ENCODE measurements at regions not wholly inside any gene's neighbourhood (a gene's known extent, or its start where the extent isn't known, plus 50 kb on each side); places are given as distances from the start of the nearest gene placed in this dataset.

DNA sequence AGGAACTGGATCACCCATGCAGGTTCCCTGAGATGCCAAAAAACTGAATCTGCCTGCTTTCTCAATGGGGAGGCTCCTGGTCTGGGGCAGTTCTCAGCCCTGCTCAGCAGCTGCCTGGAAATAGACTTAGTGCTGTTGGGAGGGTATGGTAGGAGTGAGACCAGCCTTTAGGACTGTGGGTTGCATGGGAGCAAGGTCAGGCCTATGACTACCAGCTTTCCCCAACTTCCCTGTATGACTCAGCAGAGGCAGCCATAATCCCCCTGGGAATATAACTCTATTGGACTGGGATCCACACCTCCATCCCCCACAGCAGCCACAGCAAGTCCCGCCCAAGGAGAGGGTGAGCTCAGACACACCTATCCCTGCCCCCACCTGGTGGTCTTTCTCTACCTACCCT, 87.0 kb downstream of the CFAP44 start:
- Histone ChIP-seq H3K9me3 (no peaks in the 10 kb centered on the region), H3K4me1 (no peaks in the 10 kb centered on the region), H3K27me3 (replicated peaks; ENCODE audit: control insufficient read depth, insufficient read depth, low read length) (no peaks in the 10 kb centered on the region), H3K36me3 (ENCODE audit: control insufficient read depth, insufficient read depth, low read length) (no peaks in the 10 kb centered on the region), H3K4me3 (ENCODE audit: low read depth, low read length) (no peak overlapping the region)
- CTCF ChIA-PET: no interaction called here
- intact Hi-C loops (cut with micrococcal nuclease; ENCODE audit: unreplicated experiment): no loop called here
- TF ChIP-seq, protein P1, sequence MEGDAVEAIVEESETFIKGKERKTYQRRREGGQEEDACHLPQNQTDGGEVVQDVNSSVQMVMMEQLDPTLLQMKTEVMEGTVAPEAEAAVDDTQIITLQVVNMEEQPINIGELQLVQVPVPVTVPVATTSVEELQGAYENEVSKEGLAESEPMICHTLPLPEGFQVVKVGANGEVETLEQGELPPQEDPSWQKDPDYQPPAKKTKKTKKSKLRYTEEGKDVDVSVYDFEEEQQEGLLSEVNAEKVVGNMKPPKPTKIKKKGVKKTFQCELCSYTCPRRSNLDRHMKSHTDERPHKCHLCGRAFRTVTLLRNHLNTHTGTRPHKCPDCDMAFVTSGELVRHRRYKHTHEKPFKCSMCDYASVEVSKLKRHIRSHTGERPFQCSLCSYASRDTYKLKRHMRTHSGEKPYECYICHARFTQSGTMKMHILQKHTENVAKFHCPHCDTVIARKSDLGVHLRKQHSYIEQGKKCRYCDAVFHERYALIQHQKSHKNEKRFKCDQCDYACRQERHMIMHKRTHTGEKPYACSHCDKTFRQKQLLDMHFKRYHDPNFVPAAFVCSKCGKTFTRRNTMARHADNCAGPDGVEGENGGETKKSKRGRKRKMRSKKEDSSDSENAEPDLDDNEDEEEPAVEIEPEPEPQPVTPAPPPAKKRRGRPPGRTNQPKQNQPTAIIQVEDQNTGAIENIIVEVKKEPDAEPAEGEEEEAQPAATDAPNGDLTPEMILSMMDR (IDR thresholded peaks at IDR 0.05; ENCODE audit: insufficient read depth in 1 of 2, low read depth in 1 of 2, low read length in 1 of 2, severe bottlenecking in 1 of 2, unreplicated experiment in 1 of 2): no peak
- Mint-ChIP-seq H3K4me3 (ENCODE audit: unreplicated experiment) (no peak overlapping the region), H3K27ac (ENCODE audit: unreplicated experiment) (no peak overlapping the region), H3K9me3 (ENCODE audit: unreplicated experiment) (peaks cover 11% of the 10 kb centered on the region), H3K36me3 (ENCODE audit: insufficient read depth, unreplicated experiment) (no peaks in the 10 kb centered on the region), H3K4me1 (ENCODE audit: low read depth, unreplicated experiment) (no peaks in the 10 kb centered on the region), H3K27me3 (ENCODE audit: insufficient read depth, unreplicated experiment) (no peaks in the 10 kb centered on the region)
- DNase-seq: no peak
- BruUV-seq (replicated peaks): no TSS peak
- POLR2A ChIA-PET: no interaction called here

- Histone ChIP-seq H3K9me3 (no peaks in the 10 kb centered on the region), H3K4me1 (no peaks in the 10 kb centered on the region), H3K4me3 (ENCODE audit: low read depth, low read length) (no peak overlapping the region), H3K27me3 (replicated peaks; ENCODE audit: control insufficient read depth, insufficient read depth, low read length) (no peaks in the 10 kb centered on the region), H3K36me3 (ENCODE audit: control insufficient read depth, insufficient read depth, low read length) (no peaks in the 10 kb centered on the region)
- no TSS peak for BruUV-seq (replicated peaks)
- no peak overlapping the region for H3K4me3 Mint-ChIP-seq (ENCODE audit: unreplicated experiment)
- intact Hi-C loops (cut with micrococcal nuclease; ENCODE audit: unreplicated experiment): no loop called here
- no peak for DNase-seq
- H3K36me3 Mint-ChIP-seq (ENCODE audit: insufficient read depth, unreplicated experiment): no peaks in the 10 kb centered on the region
- peaks cover 11% of the 10 kb centered on the region for H3K9me3 Mint-ChIP-seq (ENCODE audit: unreplicated experiment)
- ChIA-PET CTCF (no interaction called here), POLR2A (no interaction called here)
- H3K27ac Mint-ChIP-seq (ENCODE audit: unreplicated experiment): no peak overlapping the region
- no peaks in the 10 kb centered on the region for H3K27me3 Mint-ChIP-seq (ENCODE audit: insufficient read depth, unreplicated experiment)
- TF ChIP-seq, protein P1 (IDR thresholded peaks at IDR 0.05; ENCODE audit: insufficient read depth in 1 of 2, low read depth in 1 of 2, low read length in 1 of 2, severe bottlenecking in 1 of 2, unreplicated experiment in 1 of 2): no peak
- H3K4me1 Mint-ChIP-seq (ENCODE audit: low read depth, unreplicated experiment): no peaks in the 10 kb centered on the region
These were observed 87.6 kb downstream of the CFAP44 start for GRCh38 chr3:113353678-113354077.

DNA sequence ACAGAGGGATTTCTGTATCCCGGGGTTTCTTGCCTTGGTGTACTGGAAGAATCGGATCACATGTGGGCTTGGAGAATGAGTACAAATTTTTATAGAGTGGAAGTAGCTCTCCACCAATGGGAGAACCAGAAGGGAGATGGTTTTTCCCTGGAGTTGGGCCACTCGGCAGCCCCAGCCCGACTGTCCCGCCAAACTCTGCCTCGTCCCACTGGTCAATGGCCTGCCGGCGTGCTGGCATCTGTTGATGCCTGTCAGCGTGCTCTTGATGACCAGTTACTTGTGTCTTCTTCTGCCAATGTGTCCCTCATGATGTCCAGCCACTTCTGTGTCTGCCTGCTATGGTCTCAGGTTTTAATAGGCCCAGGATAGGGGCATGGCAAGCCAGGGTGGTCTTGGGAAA, 100.5 kb downstream of the CFAP44 start:
- Mint-ChIP-seq H3K27me3 (ENCODE audit: insufficient read depth, unreplicated experiment) (no peaks in the 10 kb centered on the region), H3K4me3 (ENCODE audit: unreplicated experiment) (no peak overlapping the region), H3K27ac (ENCODE audit: unreplicated experiment) (no peak overlapping the region), H3K9me3 (ENCODE audit: unreplicated experiment) (no peaks in the 10 kb centered on the region), H3K4me1 (ENCODE audit: low read depth, unreplicated experiment) (no peaks in the 10 kb centered on the region), H3K36me3 (ENCODE audit: insufficient read depth, unreplicated experiment) (peaks cover 8% of the 10 kb centered on the region)
- ChIA-PET CTCF (no interaction called here), POLR2A (no interaction called here)
- no peaks in the 10 kb centered on the region for H3K36me3 ChIP-seq (ENCODE audit: control insufficient read depth, insufficient read depth, low read length)
- intact Hi-C loops (cut with micrococcal nuclease; ENCODE audit: unreplicated experiment): no loop called here
- BruUV-seq (replicated peaks): no TSS peak
- H3K4me3 ChIP-seq (ENCODE audit: low read depth, low read length): no peak overlapping the region
- H3K4me1 ChIP-seq: no peaks in the 10 kb centered on the region
- no peak for DNase-seq
- no peaks in the 10 kb centered on the region; the same call in 1 of the 2 replicates for H3K9me3 ChIP-seq
- no peaks in the 10 kb centered on the region for H3K27me3 ChIP-seq (replicated peaks; ENCODE audit: control insufficient read depth, insufficient read depth, low read length)
- TF ChIP-seq, protein P1 (IDR thresholded peaks at IDR 0.05; ENCODE audit: insufficient read depth in 1 of 2, low read depth in 1 of 2, low read length in 1 of 2, severe bottlenecking in 1 of 2, unreplicated experiment in 1 of 2): no peak

All from Caco-2 (cell line).